ENCODE measurements at regions not wholly inside any gene's neighbourhood (a gene's known extent, or its start where the extent isn't known, plus 50 kb on each side); places are given as distances from the start of the nearest gene placed in this dataset.

GRCh38 chr1:198918920-198919319 lies 280.1 kb downstream of the PTPRC start:
- Histone ChIP-seq H3K9me2 (replicated peaks; ENCODE audit: insufficient read depth, low read length) (no peaks in the 10 kb centered on the region), H3K9ac (ENCODE audit: low read length) (no peak overlapping the region), H3K36me3 (ENCODE audit: low read length) (peaks cover 20% of the 10 kb centered on the region), H3K4me3 (ENCODE audit: insufficient read depth, low read length, poor library complexity, severe bottlenecking) (no peak overlapping the region), H3K27ac (ENCODE audit: low read depth, low read length) (peak overlapping the region; percentile 40; the same call in 1 of the 2 replicates), H3K27me3 (ENCODE audit: low read length) (no peaks in the 10 kb centered on the region), H3K4me2 (ENCODE audit: low read depth, low read length, poor library complexity, severe bottlenecking) (no peak overlapping the region), H4K20me1 (ENCODE audit: low read depth, low read length) (no peaks in the 10 kb centered on the region), H3K79me2 (ENCODE audit: insufficient read depth, low read length) (peaks cover 99% of the 10 kb centered on the region), H3F3A (ENCODE audit: insufficient read depth) (peaks cover 32% of the 10 kb centered on the region; the same call in 1 of the 2 replicates), H2AFZ (ENCODE audit: low read depth, low read length, severe bottlenecking) (no peak overlapping the region), H3K9me3 (ENCODE audit: insufficient read depth, low read length) (no peaks in the 10 kb centered on the region)
- TF ChIP-seq CTCF (IDR thresholded peaks at IDR 0.05; ENCODE audit: insufficient read depth, low read length, poor library complexity, severe bottlenecking) = no peak

GRCh38 chr1:198919667-198920398 lies 281.0 kb downstream of the PTPRC start:
- Histone ChIP-seq H3K4me3 (ENCODE audit: insufficient read depth, low read length, poor library complexity, severe bottlenecking) (no peak overlapping the region), H2AFZ (ENCODE audit: low read depth, low read length, severe bottlenecking) (no peak overlapping the region), H3K9me3 (ENCODE audit: insufficient read depth, low read length) (no peaks in the 10 kb centered on the region), H4K20me1 (ENCODE audit: low read depth, low read length) (0 out of 2 replicates have a peak, but pooled peaks cover 1% of the 10 kb centered on the region), H3K4me2 (ENCODE audit: low read depth, low read length, poor library complexity, severe bottlenecking) (peak overlapping the region; percentile 50), H3K9me2 (replicated peaks; ENCODE audit: insufficient read depth, low read length) (no peaks in the 10 kb centered on the region), H3K79me2 (ENCODE audit: insufficient read depth, low read length) (peaks cover 99% of the 10 kb centered on the region), H3K9ac (ENCODE audit: low read length) (no peak overlapping the region), H3K27me3 (ENCODE audit: low read length) (no peaks in the 10 kb centered on the region), H3K36me3 (ENCODE audit: low read length) (peaks cover 26% of the 10 kb centered on the region), H3F3A (ENCODE audit: insufficient read depth) (peaks cover 38% of the 10 kb centered on the region), H3K27ac (ENCODE audit: low read depth, low read length) (peak overlapping the region; percentile 40; the same call in 1 of the 2 replicates)
- no peak for TF ChIP-seq EZH2phosphoT487 (conservative IDR thresholded peaks at IDR 0.05; ENCODE audit: low read length)
- no peak for TF ChIP-seq CTCF (IDR thresholded peaks at IDR 0.05; ENCODE audit: insufficient read depth, low read length, poor library complexity, severe bottlenecking)

DNA sequence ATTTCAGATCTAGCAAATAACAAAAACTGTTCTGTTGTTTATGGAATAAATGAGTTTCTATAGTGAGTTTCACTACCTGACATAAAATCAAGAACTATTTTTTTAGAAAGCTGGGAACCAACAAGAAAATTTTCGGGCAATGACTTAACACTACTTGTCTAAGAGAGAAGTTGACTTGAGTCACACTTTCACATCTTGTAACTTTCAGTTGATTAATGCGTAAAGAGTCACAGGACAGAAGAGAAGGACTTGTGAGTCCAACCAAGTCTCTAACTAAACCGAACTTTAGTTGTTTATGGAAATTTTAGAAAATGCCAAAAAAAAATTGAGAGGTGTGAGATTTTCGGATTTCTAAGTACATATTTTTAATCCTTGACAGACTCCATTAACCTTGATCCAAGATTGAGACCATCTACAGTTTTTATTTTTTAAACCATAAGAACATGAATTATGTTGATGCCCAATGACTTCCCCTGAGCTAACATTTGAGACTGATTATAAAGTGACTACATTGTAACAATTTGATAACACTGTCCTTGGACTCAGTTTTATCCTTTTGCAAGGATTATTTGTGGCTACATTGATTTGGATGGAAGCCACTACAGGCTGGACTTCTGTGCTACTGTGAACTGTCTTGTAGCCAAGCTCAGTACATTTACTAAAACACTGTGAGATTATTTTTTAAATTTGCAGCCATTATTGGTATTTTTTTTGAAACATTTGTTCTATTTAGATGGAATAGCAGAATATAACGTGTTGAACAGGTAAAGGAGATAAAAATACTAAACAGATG lies 284.0 kb downstream of the PTPRC start:
- H3K9me3 ChIP-seq (ENCODE audit: insufficient read depth, low read length) = no peaks in the 10 kb centered on the region
- H3K79me2 ChIP-seq (ENCODE audit: insufficient read depth, low read length) = peaks cover 99% of the 10 kb centered on the region
- 0 out of 2 replicates have a peak, but pooled peaks cover 3% of the 10 kb centered on the region for H4K20me1 ChIP-seq (ENCODE audit: low read depth, low read length)
- no peak overlapping the region for H2AFZ ChIP-seq (ENCODE audit: low read depth, low read length, severe bottlenecking)
- peaks cover 38% of the 10 kb centered on the region for H3K36me3 ChIP-seq (ENCODE audit: low read length)
- H3K4me3 ChIP-seq (ENCODE audit: insufficient read depth, low read length, poor library complexity, severe bottlenecking) = peak overlapping the region; percentile 0
- TF ChIP-seq EZH2phosphoT487 (conservative IDR thresholded peaks at IDR 0.05; ENCODE audit: low read length) (no peak), CTCF (IDR thresholded peaks at IDR 0.05; ENCODE audit: insufficient read depth, low read length, poor library complexity, severe bottlenecking) (no peak)
- peak overlapping the region; percentile 100 for H3K4me2 ChIP-seq (ENCODE audit: low read depth, low read length, poor library complexity, severe bottlenecking)
- no peaks in the 10 kb centered on the region for H3K9me2 ChIP-seq (replicated peaks; ENCODE audit: insufficient read depth, low read length)
- H3K27me3 ChIP-seq (ENCODE audit: low read length) = no peaks in the 10 kb centered on the region
- peaks cover 36% of the 10 kb centered on the region for H3F3A ChIP-seq (ENCODE audit: insufficient read depth)
- peak overlapping the region; percentile 55 for H3K27ac ChIP-seq (ENCODE audit: low read depth, low read length)
- H3K9ac ChIP-seq (ENCODE audit: low read length) = no peak overlapping the region
